ENCODE measurements at regions not wholly inside any gene's neighbourhood (a gene's known extent, or its start where the extent isn't known, plus 50 kb on each side); places are given as distances from the start of the nearest gene placed in this dataset.

DNA sequence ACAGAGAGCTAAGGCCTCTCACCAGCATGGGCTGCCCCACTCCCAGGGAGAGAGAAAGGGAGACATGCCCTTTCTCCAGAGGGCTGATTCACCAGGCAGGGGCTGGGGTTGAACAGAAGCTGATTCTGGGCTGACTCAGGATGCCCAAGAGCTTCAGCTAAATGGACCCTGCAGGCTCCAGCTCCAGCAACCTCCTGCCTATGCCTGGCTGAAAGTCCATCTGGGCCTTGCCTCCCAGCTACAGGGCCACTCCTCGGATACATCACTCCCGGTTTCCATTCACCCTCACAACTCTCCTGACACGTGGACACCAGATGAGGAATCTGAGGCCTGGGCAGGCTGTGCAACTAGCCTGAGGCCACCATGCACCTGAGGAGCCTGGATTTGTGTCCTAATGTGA is 215.5 kb downstream of the BUD13 start:
- no peak for DNase-seq (ENCODE audit: low spot score)

DNA sequence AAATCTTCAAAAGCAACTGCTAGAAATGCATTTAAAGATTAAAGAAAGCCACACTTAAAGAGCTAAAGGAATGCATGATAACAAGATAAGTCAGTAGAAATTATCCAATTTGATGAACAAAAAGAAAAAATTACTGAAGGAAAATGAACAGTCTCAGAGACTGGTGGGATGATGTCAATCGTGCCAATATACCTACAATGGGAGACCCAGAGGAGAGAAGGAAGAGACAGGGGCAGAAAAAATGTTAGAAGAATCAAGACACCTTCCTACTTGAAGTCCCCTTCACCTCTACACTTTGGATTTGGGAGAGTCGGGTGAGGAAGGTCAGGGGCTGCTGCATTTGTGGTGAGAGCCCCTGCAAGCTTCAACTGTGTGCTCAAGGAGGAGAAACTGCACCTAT is 216.3 kb downstream of the BUD13 start:
- DNase-seq (ENCODE audit: low spot score): no peak

DNA sequence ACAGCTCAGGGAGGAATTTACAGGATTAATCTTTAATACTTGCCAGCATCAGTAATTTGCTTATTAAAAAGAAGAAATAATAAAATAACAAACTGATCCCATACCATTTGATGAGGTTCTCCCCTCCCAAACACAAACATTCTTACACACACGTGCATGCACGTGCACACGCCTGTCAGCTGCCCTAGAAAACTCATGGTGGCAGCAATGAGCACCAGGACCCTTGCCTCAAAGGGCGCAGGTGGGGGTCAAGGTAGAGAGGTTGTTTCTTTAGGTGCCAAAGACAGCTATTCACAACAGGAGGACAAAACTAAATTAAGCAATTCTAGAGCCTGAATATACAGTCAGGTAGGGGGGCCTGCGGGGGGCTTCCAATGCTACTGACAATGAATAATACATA is 219.3 kb downstream of the BUD13 start:
- DNase-seq (ENCODE audit: low spot score): no peak

DNA sequence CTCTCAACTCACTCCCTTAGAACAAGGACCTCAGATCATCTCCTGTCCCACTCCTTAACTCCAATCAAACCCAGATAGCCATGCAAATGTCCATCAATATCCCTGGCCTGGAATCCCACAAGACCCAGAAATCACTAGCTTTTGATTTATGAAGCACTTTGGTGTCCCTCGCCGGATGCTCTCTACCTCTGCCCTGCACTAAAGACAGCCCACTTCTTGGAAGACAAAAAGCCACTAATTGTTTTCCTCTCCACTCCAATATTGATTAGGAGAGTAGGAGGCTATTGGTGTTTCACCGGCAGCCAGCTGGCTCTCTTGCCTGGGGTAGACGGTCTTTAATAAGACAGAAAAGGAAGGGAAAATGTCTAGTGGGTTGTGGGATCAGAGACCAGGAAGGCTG is 221.2 kb downstream of the BUD13 start:
- DNase-seq (ENCODE audit: low spot score): no peak

DNA sequence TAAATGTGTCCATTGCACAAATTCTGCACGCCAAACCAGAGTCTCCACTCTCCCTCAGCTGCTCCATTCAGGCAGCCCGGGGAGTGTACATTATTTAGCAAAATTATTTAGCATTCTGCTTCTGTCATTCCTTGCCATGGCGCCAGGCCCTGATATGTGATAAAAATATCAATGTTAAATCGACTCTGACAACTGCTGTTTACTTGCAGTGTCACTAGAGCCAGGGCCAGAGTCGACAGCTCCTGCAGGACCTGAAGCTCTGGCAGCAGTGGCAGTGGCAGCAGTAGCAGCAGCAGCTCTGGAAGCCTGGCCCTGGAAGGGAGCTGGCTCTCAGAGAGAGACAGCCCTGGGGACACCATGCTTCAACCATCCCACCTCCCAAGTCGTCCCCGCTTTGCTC is 224.5 kb downstream of the BUD13 start:
- DNase-seq (ENCODE audit: low spot score): no peak

DNA sequence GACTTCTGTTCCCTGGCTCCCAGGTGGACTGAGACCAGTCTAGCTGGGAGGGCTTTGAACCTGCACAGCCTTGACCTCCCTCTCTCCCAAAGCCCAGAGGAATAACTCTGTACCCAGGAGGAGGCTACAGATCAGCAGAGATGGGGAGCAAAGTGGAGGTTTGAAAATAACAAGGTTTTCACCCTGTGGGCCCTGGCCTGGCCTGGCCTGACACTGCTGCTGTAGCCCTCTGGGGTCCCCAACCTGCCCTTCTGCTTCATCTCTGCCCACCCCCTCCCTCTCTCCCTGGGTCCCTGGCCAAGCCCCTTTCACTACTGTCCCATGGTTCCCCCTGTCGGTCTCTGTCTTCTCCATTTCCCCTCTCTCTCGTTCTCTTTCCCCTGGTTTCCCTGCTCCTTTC is 225.2 kb downstream of the BUD13 start:
- DNase-seq (ENCODE audit: low spot score): no peak

DNA sequence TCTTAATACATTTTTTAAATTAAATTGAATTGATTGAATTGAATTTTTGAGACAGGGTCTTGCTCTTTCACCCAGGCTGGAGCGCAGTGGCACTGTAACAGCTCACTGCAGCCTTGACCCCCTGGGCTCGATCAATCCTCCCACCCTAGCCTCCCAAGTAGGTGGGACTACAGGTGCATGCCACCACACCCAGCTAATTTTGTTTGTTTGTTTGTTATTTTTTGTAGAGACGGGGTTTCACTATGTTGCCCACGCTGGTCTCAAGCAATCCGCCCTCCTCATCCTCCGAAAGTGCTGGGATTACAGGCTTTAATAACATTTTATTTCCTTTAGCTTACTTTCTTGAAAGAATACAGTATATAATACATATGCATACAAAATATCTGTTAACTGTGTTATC is 226.9 kb downstream of the BUD13 start:
- DNase-seq (ENCODE audit: low spot score): no peak

DNA sequence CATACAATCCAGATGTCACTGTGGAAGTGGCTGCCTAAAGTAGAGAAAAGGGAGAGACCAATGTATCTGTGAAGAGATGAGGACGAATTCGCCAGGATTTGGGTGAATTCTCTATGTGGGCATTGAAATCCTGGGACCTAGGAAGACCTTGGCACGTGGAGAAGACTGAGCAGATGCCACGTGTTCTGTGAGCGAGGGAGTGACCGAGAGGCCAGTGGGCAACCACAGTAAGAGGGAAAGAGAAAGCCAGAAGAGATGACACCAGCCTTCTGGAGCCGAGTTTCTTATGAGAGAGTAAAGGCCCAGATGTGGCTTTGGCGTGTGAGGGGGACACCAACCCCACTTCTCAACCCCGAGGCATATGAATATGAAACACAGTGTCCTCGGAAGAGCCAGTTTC is 228.1 kb downstream of the BUD13 start:
- DNase-seq (ENCODE audit: low spot score): no peak

DNA sequence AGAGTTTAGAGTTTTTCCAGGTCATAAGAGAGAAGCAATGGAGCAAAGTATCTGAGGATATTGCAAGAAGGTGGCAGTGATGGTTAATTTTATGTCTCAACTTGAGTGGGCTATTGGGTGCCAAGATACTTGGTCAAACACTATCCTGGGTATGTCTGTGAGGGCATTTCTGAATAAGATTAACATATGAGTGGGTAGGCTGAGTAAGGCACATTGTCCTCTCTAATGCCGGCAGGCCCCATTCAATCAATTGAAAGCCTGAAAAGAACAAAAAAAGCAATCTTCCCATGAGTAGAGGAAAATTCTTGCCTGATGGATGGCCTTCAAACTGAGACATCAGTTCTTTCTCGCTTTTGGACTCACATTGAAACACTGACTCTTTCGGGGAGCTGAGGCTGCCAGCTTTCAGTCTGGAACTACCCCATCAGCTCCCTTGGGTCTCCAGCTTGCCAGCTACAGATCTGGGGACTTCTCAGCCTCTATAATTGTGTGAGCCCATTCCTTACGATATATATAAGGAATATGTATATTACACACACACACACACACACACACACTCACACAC is 228.8 kb downstream of the BUD13 start:
- DNase-seq (ENCODE audit: low spot score): no peak

DNA sequence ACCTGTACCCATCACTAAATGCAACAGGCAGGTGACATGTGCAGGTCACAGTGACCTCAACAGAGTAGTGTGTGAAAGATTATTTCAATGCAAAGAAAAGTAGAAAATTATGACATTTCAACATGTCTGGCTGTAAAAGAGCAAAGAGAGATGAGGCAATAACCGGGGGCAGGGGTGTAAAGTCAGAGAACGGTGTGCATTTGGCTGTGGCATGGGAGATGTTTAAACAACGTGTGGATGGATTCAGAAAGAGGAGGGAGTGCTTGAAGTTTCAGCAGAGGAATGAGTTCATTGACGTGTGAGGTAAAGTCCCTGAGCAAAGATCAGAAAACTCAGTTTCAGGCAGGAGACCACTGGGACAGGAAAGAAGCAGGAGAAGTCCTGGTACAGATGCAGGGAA is 229.7 kb downstream of the BUD13 start:
- DNase-seq (ENCODE audit: low spot score): no peak

DNA sequence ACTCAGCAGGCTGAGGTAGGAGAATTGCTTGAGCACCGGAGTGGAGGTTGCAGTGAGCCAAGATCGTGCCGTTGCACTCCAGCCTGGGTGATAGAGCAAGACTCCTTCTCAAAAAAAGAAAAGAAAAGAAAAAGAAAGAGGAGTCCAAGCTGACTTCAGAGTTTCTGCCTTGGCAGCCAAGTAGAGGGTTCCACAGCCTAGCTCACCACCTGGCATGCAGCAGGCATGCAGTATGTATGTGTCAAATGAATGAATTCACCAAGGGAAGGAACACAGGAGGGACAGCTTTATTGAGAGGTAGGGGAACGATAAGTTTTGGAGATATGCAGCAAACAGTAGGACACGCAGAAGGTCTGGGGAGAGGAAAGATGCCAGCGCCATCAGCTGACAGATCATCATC is 230.4 kb downstream of the BUD13 start:
- DNase-seq (ENCODE audit: low spot score): no peak

DNA sequence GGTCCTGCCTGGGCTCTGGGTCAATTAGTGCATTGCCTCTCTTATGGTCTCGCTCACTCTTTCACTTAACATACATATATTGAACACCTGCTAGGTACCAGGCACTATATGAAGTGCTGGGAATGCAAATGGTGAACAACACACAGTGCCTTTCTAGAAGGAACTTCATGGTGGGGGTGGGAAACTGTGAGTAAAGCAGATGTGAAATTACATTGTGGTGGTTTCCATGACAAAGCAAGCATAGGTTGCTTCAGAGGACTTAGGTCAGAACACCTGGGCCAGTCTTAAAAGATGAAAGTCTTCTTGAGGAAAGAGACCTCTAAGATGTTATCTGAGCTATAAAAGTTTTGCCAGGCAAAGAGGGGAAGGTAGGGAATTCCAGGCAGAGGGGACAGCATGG is 231.3 kb downstream of the BUD13 start:
- no peak for DNase-seq (ENCODE audit: low spot score)

DNA sequence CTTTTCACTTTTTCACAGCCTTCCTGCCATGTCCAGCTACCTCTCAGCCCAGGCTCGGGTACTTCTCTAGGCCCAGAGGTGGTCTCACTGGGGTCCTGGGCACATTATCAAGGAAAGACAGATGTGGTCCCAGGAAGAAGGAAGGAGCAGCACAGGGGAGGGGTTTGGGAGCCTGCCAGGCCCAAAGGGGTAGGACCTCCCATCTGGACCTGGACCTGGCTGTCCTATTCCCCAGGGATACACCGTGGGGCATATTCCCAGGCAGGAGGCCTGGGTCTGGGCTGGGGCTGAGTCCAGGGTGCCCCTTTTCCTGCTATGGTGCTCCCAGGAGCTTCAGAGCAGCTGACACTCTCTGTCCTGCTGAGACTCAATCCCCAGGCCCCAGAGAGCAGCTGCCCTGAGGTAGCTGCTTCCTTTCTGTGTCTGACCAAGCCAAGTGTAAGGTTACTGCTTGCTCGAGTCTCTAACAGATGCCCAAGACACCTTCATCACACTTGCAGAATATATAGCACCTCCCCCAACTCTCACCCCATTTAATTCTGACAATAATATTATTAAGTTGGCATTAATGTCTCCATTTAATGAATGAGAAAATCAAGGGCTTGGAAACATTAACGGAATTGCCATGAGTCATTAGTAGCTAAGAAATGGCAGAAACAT is 232.0 kb downstream of the BUD13 start:
- no peak for DNase-seq (ENCODE audit: low spot score)

DNA sequence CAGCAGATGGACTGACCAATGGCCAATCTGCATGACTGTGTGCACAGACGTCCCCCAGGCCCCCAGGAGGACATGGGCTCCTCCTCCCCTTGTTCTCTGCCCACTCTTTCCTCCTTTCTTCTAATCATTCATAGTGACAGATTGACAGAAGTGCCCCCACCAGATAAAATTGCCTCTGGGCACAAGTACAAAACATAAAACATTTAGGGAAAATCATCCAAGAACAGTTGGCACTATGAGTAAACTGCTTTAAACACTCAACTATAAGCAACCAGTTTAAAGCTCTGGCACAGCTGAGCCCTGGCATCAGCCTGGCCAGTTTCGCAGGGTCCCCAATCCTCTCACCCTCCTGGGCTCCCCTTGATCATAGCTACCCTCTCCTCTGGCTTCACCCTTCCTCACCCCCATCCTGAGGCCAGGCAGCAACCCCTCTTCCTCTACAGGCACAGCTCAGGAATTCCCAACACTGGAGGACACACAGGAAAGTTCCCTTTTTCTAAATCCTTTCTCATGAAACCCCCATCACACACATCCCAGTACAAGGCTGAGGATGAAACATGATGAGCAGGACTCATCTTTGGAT is 232.9 kb downstream of the BUD13 start:
- no peak for DNase-seq (ENCODE audit: low spot score)

DNA sequence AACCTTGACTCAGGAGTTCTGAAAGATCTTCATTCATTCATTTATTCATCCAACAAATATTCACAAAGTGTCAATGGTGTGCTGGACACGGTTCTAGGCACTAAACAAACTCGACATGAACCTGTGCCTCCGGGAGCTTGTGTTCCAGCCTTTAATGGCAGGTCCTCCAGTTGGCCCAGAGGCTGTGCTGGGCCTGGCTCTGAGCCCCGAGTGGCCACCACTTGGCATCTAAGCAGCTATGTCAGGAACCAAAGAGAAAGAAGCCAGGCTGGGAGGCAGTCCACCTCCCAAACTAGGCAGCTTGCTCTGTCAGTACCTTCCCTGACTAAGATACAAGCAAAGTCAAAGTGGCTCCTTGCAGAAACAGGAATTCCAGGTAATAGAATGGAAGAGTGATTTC is 233.6 kb downstream of the BUD13 start:
- DNase-seq (ENCODE audit: low spot score): no peak

DNA sequence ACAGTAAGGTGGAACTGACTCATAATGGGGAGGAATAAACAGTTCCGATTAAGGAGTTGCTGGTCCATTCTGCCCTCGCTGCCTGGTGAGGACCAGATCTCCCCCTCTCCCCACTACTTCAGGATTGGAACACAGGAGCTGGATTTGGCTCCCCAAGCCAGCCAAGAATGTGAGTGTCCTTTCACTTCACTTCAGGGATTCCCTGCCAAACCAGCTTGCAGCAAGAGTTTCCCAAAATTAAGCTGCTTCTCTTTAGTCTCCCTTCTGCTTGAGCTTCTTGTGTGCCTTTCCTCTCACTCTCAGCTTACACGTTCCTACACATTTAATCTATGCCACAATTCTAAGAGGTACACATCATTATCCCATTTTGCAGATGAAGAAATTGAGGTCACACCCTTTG is 234.1 kb downstream of the BUD13 start:
- no peak for DNase-seq (ENCODE audit: low spot score)

DNA sequence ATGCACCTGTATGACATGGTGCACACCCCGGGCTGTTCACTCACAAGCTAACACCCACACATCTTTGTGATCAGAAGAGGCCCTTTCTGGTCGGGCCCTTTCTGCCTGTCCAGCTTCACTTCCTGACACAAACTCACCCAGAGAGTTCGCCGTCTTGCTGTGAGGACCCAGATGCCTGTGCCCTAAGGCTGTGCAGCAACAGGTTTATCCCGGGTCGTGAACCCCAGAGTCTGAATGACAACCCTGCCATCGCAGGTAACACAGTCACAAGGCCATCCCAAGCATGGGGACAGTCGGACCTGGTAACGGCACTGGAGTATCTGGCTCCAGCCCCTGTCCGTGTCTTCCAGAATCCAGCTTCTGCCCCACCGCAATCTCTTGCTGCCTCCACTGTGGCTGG is 235.1 kb downstream of the BUD13 start:
- no peak for DNase-seq (ENCODE audit: low spot score)

DNA sequence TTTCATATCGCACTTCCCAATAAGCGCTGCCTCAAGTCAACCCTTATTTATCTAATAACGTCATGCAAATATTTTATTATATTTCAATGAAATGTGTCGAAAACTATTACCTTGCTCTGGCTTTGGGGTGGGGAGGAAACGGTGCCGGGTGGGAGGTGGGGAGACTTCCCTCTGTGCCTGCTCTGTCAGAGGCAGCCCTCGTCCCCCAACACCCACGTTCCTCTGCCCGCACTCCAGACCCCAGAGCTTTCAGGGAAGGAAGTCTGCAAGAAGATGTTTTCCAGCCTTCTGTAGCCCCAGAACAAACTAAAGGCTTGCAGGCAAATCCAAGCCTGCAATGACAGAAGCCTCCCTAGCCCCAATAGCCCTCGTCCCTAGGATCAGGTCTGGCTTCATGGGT is 235.7 kb downstream of the BUD13 start:
- no peak for DNase-seq (ENCODE audit: low spot score)

DNA sequence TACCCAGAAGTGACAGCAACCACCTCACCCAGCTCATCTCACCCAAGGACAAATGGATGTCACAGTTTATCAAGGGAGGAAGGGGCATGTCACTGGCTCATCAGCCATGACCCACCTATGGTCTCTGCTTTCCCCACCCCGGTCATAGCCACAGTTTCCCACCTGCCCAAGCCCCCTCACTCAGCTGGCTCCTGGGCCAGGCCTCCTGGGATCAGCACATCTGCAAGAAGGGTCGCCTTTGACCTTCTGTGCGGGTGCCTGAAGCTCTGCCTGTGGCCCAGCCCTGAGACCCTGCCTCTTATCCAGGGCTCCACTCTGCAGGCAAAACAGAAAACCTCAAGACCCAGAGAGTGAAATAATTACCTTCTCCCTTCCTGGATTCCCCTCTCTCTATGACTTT is 236.4 kb downstream of the BUD13 start:
- no peak for DNase-seq (ENCODE audit: low spot score)

DNA sequence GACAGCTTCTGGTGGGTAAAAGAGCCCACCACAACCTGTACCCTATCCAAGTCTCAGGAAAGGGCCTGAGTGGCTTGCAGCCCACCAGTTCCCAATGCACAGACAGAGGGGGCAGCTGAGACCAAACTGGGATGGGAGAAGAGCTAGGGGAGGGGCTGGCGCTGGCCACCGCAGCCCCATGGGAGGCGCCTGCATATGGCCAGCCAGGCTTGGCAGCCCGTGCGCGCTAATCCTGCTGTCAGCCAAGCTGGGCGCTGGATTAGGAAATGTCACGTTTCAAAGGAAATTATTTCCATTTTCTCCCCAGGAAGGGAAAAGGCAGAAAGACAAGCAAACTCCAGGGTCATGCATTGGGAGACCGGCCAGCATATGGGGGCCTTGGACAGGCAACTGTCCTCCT is 236.8 kb downstream of the BUD13 start:
- peak; percentile 83 for DNase-seq (ENCODE audit: low spot score)

DNA sequence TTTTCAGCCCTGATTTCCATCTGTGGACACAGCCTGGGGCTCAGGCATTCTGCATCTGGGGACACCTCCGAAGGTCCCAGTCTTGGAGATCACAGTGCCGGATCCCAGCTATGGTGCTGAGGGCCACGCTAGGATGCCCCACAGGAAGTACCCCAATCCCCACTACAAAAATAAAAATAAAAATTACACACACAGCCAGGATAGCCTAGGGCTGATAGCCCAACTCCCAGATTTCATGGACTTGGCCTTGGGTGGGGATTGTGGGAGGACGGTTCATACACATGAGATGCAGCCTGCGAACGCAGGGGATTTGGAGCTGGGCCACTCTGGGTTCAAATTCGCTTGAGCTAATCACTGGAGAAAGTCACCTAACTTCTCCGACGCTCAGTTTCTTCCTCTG is 237.7 kb downstream of the BUD13 start:
- no peak for DNase-seq (ENCODE audit: low spot score)

DNA sequence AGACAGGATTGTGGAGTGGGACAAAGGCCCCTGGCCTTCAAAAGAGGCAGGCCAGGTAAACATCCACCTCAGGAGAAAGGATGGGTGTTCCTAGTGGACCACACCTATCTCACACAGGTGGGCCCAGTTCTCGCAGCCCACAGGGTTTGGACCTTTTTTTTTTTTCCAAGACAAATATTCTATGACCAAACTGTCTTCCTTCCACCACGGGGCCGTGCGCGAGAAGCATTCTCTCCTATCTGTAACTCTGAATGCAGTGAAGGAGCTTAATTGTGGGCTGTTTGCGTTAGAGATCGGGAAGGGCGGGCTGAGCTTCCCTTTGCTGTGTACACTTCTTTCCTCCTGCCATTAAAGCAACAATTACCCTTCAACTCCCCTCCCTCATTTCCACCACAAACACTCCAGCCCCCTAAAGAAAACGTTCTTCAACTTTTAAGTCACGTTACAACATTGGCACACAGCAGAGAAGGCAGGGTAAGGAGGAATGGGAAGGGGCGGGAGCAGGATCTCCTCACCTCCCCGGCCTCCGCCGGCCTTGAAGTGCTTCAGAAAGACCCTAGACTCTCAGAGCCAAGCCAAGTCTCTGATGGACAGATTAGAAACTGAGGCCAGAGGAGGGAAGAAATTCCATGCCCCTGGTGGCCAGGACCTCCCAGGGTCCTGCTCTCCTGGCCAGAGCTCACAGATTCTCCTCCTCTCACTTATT is 238.4 kb downstream of the BUD13 start:
- DNase-seq (ENCODE audit: low spot score): no peak

DNA sequence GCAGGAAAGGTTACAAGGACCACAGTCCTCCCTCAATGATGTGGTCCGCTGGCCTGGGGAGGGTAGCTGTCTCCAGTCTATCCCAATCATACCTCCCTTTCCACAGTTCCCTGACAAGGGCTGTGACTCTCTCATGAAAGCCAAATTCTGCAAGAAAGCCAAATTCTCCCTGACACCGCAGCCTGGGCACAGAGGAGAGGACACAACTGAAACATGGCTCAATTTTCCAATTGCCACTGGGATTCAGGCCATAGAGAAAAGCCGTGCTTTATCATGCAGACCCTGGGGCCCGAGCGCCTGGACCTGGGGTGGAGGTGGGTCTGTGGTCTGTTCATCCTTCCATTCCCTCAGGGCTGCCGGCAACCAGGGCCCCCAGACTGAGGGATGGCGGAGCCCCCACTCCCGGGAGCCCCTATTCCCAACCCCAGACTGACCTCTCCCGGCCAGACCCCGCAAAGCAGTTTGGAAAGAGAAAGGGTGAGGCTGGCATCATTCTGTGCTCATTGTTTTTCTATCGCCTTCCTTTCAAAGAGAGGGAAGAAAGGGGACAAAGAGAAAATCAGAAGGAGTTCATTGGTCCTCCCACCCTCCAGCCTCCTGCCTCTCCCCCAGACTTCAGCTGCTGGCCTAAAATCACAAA is 239.5 kb downstream of the BUD13 start:
- DNase-seq (ENCODE audit: low spot score): peak; percentile 58
